SW 1271 (cell line): ENCODE measurements at regions not wholly inside any gene's neighbourhood (a gene's known extent, or its start where the extent isn't known, plus 50 kb on each side); places are given as distances from the start of the nearest gene placed in this dataset.

Experiments
- DNase-seq, 2 experiments: peaks; one replicate each; lab custom pipeline; 2025; lab: John Stamatoyannopoulos, UW

DNA sequence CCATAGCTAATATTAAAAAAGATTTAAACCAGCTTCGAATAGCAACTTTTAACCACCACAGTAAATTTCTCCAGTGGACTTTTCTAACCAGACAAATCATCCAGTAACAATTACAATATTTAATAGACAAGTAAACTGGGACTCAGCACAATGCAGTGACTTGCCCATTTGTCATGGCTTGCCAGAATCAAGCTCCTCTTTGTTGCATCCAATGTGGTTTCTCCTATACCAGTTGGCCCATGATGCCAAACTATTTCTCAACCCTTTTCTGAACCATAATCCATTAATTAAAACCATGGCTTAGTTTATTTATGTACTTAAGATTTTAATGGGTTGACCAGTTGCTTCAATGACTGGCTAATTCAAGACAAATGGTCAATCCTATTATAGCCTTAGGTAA lies 64.4 kb downstream of the DIO2 start:
- no peak for DNase-seq

DNA sequence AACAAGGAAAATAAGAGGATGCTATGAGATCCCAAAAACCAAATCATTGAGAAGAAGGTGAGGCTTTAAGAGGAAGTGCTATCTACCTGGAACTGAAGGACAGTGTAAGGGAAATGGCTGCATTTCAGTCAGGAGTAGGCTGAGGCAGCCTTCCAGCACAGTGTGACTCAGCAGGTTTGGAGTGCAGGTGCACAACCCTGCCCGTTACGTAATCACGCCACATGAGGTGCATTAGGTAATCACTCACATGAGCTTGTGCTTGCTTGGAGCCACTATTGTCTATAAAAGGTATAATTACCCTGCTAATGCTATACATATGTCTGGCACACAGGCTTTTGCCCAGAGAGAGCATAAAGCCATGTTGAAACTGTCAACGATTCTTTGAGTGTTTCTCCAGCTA lies 74.9 kb downstream of the DIO2 start:
- no peak for DNase-seq

DNA sequence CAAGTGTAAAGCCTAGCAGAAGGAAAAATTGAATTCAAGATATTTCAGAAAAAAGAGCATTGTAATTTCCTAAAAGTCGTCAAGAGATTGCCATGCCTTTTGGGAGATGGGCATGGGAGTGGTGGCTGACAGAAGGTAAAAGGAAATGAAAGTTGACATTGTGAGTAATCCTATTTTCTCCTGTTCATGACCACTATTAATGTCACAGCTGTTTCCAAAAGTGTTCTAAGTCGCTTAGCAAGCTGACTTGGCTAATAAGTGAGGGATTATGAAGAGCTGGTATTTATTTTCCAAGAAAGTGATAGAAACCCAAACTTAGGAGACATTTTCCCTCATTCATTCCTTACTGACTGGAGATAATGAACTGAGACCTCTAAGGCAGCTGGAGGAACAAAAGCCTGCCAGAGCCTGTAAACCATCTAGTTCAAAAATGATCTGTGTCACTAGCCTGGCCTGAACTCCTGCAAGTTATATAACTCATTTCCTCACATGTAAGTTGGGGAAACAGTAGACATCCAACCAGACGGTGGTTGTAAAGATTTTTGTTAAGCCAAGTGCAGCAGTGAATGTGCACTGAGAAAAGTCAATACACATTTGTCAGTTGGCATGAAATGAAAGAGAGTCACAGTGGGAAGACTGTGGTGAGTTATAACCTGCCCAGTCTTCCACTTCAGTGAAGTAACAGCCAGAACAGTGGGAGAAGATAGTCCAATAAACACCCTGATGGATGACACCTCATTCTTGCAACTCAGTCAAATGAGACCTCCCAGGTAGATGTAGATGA lies 75.8 kb downstream of the DIO2 start:
- DNase-seq, result no peak

DNA sequence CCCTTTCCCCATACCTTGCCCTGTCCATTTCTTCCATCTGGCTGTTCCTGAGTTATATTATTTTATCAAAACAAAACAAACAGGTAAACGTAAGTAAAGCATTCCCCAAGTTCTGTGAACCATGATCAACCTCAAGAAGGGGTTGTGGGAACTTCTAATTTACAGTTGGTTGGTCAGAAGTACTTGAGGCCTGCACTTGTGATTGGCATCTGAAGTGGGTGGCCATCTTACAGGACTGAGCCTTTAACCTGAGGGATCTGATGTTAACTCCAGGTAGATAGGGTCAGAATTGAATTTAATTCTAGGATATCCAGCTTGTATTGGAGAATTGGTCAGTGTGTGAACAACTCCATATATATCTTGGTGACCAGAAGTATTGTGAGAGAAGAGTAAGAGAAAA lies 77.0 kb downstream of the DIO2 start:
- DNase-seq, result no peak

DNA sequence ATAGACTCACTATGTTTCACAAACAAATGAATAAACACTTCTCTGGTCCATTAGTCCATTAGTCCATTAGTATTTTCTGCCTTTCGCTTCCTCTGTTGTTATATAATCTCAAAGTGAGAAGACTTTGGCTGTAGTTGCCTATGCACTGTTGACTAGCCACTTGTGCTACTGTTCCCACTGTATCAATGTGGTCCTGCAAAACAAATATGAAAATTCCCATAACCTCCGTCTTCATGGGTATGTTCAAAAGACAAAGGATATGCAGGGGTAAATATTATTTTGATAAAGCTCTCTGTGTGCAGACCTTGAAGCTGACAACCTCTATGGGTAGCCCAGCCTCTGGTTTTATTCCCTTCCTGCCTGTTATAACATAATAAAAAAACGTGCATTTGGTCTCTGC lies 77.8 kb downstream of the DIO2 start:
- DNase-seq, result no peak

DNA sequence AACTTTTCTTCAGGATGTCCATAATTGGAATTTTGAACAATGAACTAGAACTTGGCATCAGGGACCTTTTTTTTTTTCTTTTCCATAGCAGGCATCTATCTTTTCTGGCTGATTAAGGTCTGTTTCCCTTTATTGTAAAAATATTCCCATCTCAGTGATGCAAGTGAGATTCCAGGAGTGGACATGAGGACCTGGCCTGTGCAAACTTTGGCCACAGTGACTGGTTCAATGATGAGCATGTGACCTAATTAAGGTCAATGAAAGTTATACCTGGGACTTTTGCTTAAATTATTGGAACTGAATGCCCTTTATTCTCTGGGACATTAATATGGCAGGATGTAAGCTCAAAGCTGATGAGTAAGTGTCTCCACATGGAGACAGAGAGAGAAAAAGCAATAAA lies 83.8 kb downstream of the DIO2 start:
- DNase-seq, result no peak

DNA sequence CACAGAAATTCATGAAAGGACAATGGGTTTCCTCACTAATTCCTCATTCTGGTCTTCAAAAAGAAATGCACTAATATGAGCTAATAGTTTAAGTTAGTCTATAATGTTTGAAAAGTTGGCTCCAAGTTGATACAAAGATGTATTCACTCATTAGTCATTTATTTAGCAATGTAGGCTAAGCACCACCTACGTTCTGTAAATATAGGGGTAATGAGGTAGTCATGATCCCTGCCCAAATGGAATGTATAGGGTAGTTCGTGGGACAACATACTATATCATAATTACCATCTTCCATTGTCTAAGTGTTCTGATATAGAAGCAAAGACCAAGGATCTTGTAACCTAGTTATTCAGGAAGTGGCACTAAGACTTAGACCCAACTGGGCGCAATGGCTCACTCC lies 86.5 kb downstream of the DIO2 start:
- no peak for DNase-seq

DNA sequence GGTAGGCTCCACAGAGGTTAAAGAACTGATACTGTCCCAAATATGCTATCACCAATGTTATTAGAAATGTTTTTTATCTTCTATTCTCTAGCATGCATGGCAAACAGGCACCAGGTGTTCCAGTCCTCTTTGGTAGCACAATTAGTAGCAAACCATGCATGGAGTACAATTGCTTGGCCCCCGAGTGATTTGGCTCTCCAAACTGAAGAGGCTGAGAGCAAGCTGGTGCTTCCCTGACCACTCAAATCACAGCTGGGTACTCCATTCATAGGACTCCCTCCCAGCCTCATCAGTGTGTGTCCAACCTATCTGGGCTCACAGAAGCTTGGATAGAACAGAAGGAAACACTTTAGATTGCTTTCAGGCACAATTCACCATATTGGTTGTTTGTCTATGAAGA lies 93.4 kb downstream of the DIO2 start:
- no peak for DNase-seq

DNA sequence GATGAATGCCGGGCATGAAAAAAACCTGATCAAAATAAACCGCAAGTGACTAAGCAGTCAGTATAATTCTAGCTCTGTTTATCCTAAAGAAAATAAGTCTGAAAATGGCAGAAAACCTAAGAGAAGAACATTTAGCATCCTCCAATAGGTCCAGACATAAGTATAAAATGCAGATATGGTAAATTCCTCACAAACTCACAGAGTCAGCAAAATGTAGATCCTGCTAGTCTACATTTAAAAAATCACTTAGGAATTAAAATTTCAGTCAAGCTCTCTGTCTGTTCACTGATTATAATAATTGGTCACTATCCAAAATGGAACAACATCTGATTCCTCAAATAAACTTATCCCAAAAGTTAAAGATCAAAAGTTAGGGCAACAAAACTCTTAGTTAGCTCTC lies 95.1 kb downstream of the DIO2 start:
- no peak for DNase-seq

DNA sequence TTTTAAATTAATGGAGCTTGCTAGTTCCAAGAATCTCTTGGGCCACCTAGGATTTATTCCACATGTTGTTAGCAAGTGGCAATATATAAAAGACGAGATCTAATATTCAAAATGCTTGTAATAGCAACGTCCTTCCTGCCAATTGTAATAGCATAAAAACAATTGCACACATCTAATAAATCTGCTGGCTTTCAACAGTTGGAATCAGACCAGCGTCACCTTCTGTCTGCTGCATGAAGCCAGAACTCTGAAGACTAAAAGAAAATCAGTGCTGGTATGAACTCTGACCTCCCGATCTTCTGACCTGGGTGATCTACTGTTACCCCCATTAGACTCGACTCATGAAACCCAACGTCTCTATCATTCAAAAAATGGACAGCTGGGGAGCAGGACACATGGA lies 100.6 kb downstream of the DIO2 start:
- DNase-seq, result no peak

DNA sequence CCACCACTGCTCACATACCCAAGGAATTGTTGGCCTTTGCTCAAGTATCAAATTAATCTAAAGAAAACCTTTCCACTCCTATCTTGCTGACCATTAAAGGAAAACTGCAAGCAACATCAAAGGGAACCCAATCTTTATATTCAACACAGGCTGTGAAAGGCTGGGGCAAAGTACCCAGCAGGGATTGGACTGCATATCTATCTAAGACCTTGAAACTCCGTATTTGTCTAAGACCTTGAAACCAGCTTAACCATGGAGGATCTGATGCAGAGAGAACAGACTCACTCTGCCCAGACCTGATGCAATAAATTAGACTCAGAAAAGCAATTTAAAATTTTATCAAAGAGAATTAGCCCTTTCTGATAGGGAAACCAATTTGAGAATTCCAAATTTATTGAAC lies 102.2 kb downstream of the DIO2 start:
- DNase-seq, result no peak

DNA sequence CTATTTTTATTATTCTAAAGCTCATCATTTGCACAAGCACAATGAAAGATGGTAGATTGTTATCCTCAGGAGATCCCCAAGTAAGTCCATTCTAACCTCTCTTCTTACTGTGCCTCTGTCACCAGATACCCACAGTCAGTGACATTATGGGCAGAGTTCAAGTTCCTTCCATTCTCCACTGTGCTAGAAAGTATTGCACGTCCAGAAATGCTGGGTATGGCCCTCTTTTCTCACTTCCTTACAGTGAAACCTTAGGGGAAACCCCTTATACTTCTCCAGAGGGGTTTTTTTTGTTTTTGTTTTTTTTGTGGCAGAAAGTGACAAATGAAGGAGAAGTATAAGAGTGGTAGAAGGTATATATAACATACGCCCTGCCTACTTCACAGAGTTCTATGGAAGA lies 102.9 kb downstream of the DIO2 start:
- DNase-seq, result no peak

DNA sequence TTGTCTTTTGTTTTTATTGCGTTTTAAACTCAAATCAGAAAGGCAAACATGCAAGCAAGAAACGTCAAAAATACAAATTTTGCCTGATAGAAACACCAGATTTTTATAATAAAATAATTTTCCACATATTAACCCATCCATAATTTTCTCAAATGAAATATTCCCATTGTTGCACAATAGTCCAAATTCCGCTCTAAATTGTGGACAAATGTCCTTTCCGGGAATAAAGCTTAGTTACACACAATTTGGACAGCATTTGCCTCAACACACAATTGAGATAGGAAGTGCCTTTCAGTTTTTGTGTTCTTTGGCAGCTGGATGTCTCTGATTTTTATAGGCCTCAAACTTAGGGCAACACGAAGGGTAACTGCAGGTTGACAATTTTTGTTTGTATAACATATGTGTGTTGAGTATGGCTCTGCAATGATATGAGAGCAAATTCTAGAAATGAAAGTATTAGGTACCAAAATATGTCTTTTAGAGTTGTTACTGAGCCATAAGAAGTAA lies 105.8 kb downstream of the DIO2 start:
- DNase-seq, result no peak

DNA sequence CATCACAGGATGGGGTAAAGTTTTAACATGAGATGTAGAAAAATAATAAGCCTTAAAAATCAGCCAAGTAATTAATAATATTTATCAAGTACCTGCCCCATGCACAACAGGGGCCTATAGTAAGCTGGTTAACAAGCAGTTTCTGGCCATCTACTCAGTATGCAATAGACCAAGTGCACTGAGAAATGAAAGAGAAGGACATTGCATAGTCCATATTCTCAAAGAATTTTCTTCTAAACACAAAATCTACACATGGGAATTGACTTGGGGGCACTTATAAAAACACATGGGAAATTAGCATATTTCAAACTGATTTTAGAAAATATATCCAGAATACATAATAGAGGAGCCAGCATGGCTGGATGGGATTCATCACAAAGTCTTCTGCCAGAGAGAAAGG lies 109.5 kb downstream of the DIO2 start:
- no peak for DNase-seq

DNA sequence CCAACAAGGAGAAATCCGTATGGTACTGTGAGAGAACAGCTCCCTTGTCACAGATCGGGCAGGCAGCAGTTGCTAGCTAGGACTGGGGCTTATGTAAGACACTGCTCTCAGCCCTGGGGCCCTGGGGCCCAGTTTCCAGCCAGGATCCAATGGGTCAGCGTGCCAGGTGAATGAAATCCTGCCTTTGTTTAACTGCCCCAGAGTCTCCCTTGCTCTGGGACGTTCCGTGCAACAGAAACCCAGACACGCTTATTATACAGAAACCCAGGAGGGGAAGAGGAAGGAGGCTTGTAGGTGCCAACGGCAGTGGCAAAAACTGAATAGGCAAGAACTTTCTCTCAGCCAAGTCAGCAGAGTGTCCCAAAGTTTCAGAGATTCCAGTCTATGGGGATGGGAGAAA lies 110.6 kb downstream of the DIO2 start:
- no peak for DNase-seq

DNA sequence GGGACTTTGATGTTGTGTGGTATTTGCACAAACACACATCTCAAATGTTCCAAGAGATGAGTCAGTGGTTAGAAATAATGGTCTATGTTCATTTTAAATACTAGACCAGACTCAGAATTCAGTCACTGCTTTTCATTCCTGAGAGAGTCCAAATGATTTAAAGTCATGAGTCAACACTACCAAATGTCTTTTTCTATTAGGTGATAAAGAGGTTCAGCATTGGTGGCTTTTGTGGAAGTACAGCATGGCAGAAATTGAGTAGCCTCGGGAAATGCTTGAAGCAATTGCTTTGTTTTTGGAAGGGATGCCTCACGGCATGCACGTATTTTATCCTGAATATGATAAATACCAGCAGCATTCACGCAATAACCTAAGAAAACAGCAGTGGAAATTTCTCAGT lies 115.7 kb downstream of the DIO2 start:
- no peak for DNase-seq

DNA sequence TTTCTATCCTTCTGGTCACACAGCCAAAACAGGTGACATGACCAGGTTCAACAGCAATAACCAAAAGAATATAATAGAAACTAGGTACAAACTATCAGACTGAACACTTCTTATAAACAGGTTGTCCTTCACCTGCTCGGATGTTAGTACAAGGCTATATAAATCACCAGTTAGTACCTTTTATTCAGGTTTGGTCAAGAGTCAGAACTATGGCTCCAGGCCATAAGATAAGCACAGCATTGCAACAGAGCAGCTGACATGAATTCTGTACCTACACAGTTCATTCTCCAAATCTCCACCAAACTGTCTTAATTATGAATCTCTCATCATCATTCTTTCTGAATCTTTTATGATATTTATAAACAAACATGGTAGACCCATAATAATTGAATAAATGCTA lies 123.9 kb downstream of the DIO2 start:
- DNase-seq, result no peak

DNA sequence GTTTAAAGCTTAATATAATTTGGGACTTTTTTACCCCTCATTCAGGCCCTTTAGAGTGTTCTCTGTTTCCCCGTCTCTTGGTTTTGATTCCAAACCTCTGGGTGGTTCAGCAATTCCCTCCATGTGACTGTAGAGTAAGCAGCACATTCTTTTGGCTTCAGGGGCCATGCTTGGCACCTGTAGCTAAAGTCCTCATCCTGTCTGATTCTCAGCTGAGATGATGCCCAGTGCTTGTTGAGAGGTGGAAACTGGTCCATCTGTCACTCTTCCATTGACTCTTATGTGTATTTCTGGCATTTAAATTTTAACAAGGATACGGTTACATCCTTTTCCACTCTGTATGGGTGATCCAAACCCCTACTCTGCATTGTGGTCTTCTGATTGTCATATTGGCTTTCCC lies 127.1 kb downstream of the DIO2 start:
- no peak for DNase-seq

DNA sequence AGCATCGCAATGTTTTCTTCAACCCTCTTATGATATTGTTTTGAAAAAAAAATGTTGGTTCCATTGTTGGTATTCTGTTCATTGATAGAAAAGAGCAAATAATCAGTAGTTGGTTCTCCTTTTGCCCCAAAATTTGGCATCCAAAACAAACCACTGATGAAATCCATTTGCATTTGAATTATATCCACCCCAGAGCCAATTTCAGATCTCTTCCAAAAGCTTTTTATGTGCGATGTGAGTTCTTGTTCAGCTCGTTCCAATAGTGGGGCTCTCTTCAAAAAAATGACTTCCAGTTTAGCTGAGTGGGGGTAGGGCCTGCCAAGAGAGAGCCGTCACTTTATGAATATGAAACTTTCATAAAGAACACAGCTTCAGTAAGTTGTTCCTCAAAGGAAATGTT lies 130.7 kb downstream of the DIO2 start:
- no peak for DNase-seq

DNA sequence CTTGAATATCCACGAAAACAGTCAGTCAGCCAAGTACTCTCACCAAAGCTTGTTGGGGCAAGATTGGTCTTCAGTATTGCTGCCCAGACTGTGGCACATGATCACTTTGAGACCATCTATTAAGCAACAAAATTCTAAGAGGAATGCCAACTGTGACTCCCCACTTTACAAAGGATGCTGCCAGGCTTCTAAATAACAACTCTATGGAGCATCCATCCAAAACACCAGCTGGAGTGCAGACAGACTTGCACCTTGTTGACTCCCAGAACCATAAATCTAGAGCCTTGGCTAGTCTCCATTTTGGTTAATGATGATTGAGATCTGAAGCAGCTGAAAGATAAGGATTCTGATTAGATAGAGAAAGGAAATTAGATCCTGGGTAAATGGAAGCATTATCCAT lies 132.8 kb downstream of the DIO2 start:
- no peak for DNase-seq

DNA sequence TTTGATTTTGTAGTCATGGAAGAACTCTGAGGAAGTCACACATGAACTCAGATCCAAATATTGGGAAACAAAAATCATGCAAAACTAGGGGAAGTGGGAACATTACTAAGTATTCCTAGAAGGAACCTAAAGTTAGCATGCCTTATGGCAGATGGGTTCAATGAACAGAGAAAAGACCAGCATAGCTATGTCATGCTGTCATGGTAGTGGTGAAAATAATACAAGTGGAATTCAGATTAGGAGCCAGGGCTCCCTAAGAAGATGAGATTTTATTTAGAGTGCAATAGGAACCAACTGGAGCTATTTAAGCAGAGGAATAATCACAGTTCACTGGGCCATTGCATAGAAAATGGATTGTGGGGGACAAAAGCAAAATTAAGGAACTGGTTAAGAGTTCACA lies 134.0 kb downstream of the DIO2 start:
- no peak for DNase-seq

DNA sequence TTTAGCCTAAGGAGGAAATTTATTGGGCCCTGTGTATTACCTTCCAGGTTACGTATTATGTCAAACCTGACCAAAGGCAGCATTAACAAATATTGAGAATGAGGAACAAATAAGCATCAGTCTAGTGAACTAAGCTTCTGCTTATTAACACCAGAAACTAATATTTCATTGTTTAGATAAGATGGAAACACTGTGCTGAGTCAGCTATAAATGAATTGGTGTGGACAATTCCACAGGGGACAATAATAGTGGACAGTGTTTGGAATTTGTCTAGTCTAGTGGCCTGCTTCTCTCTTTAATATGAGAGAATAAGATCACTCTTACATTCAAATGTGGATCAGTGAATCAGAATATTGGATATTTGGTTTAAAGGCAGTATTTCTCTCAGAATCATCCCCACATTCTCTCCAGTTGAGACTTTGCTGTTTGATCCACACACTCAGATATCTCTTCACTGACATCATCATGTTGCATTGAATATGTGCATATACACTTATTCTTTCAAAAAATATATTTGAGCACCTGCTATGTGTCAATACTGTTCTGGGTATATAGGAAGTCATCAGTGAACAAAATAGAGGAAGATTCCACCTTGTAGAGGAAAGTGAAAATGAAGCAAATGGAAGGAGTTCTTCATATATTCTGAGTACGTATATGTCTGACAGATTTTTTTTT lies 136.3 kb downstream of the DIO2 start:
- no peak for DNase-seq

DNA sequence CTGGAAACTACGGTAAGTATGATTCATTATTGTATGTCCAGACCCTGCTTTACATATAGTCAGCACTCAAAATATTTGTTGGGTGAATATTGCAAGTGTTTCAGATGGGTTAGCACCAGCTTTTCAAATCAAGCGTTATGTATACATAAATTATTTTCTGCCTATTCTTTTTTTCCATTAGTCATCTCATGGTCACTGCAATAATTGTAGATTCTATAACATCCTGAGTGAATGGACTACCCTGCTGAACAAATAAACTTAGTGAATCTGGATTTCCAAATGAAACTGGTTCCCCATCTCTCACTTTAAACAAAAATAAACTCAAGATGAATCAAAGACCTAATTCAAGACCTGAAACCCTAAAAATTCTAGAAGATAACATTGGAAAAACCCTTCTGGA lies 152.3 kb downstream of the DIO2 start:
- no peak for DNase-seq

DNA sequence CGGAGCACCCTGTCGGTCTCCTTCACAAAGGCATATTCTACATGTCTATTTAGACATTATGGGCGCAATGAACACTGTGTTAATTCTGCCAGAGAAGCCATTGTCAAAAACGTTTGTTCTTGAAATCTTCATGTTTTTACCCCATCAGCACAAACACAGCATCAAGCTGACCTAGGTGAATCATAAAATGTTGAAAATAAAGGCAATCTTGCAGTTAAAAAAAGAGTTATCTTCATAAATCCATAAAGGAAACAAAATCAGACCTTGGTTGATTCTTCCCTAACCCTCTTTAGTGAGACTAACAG lies 154.9 kb downstream of the DIO2 start:
- DNase-seq, result no peak
